SK-N-SH (cell line): ENCODE measurements at regions not wholly inside any gene's neighbourhood (a gene's known extent, or its start where the extent isn't known, plus 50 kb on each side); places are given as distances from the start of the nearest gene placed in this dataset.

Source experiments
- CTCF ChIA-PET: fragments of 300-600, 350-600 bp; formaldehyde crosslinking; extraction: SDS; loops from one replicate; lab custom pipeline; 2021; lab: Yijun Ruan, JAX
- POLR2A ChIA-PET: fragments of 350-600 bp; sonication (Branson Sonifier 250); formaldehyde crosslinking; extraction: SDS; loops from one replicate; lab custom pipeline; 2020; ENCODE audit warnings: antibody characterized with exemption, inconsistent platforms; lab: Yijun Ruan, JAX
- DNase-seq: peaks from one replicate; pipeline ENCODE4 v3.0.0; 2012
- H2AFZ ChIP-seq: fragments of 200-600 bp; sonication (generic); 2 replicates; pipeline ENCODE4 v1.8.1; 2016; ENCODE audit warnings: antibody characterized with exemption, mild to moderate bottlenecking, low read depth
- H3F3A ChIP-seq: fragments of 200-600 bp; sonication (generic); replicated peaks from 2 replicates; pipeline ENCODE3; 2016; ENCODE audit warnings: antibody characterized with exemption, mild to moderate bottlenecking; ENCODE audit not compliant: insufficient read depth
- H3K27ac ChIP-seq, 2 experiments: fragments of 200-500 bp in 1 of 2; fragments of 200-600 bp in 1 of 2; sonication (Bioruptor generic) in 1 of 2; sonication (generic), shearing (Covaris generic) in 1 of 2; 2 replicates each; pipeline versions ENCODE4 v1.5.1 to v1.6.1; 2014 to 2016; ENCODE audit warnings: low read depth in 2 of 2, inconsistent platforms in 1 of 2, low read length in 1 of 2, mild to moderate bottlenecking in 1 of 2, mixed read lengths in 1 of 2
- H3K27me3 ChIP-seq: fragments of 200-600 bp; sonication (generic), shearing (Covaris generic); 2 replicates; pipeline ENCODE4 v1.6.1; 2016; ENCODE audit warnings: mixed run types; ENCODE audit not compliant: insufficient read depth
- H3K36me3 ChIP-seq, 2 experiments: fragments of 200-500 bp in 1 of 2; fragments of 200-600 bp in 1 of 2; sonication (Bioruptor generic) in 1 of 2; sonication (generic) in 1 of 2; replicated peaks in 1 of 2; 2 replicates each; pipeline versions ENCODE3 to v1.5.1; 2014 to 2016; ENCODE audit warnings: low read length in 1 of 2, mild to moderate bottlenecking in 1 of 2; ENCODE audit not compliant: insufficient read depth in 2 of 2, control insufficient read depth in 1 of 2
- H3K4me1 ChIP-seq, 2 experiments: fragments of 200-500 bp in 1 of 2; fragments of 200-600 bp in 1 of 2; sonication (Bioruptor generic) in 1 of 2; sonication (generic), shearing (Covaris generic) in 1 of 2; 2 replicates each; pipeline versions ENCODE4 v1.5.1 to v1.6.1; 2014 to 2016; ENCODE audit warnings: low read depth in 1 of 2, low read length in 1 of 2, mixed run types in 1 of 2; ENCODE audit not compliant: insufficient read depth in 2 of 2, control insufficient read depth in 1 of 2
- H3K4me2 ChIP-seq: fragments of 200-600 bp; sonication (generic), shearing (Covaris generic); 2 replicates; pipeline ENCODE4 v1.6.1; 2017; ENCODE audit warnings: mixed run types
- H3K4me3 ChIP-seq, 2 experiments: fragments of 200-500 bp in 1 of 2; fragments of 200-600 bp in 1 of 2; sonication (Bioruptor generic) in 1 of 2; sonication (generic), shearing (Covaris generic) in 1 of 2; 2 replicates each; pipeline versions ENCODE4 v1.5.1 to v1.8.1; 2014 to 2016; ENCODE audit warnings: low read depth in 2 of 2, inconsistent platforms in 1 of 2, low read length in 1 of 2, mild to moderate bottlenecking in 1 of 2, mixed read lengths in 1 of 2, moderate library complexity in 1 of 2
- H3K79me2 ChIP-seq: fragments of 200-600 bp; sonication (generic); 2 replicates; pipeline ENCODE4 v1.8.1; 2017; ENCODE audit warnings: mild to moderate bottlenecking; ENCODE audit not compliant: insufficient read depth
- H3K9ac ChIP-seq: fragments of 200-600 bp; sonication (generic); 2 replicates; pipeline ENCODE4 v1.6.1; 2017; ENCODE audit warnings: mixed run types
- H3K9me2 ChIP-seq: fragments of 200-600 bp; sonication (generic); 2 replicates; pipeline ENCODE4 v1.6.1; 2017; ENCODE audit warnings: mixed run types
- H3K9me3 ChIP-seq: fragments of 200-600 bp; sonication (generic); 2 replicates; pipeline ENCODE4 v1.6.1; 2017; ENCODE audit warnings: mixed run types, mild to moderate bottlenecking, moderate library complexity
- H4K20me1 ChIP-seq: fragments of 200-600 bp; sonication (generic); 2 replicates; pipeline ENCODE4 v1.6.1; 2017; ENCODE audit warnings: mild to moderate bottlenecking, mixed run types; ENCODE audit not compliant: insufficient read depth
- CHD2 ChIP-seq: fragments of 150-350 bp; IDR thresholded peaks from 2 replicates; pipeline ENCODE4 v1.6.1; 2018; ENCODE audit warnings: low read length; ENCODE audit not compliant: partially characterized antibody
- ELF1 ChIP-seq: IDR thresholded peaks from 2 replicates; pipeline ENCODE4 v1.4.0; 2012
- EP300 ChIP-seq, 2 experiments: IDR thresholded peaks; 2 replicates each; pipeline versions ENCODE4 v1.4.0 to v1.6.1; 2012; ENCODE audit warnings: borderline replicate concordance in 1 of 2, low read depth in 1 of 2, low read length in 1 of 2
- FOSL2 ChIP-seq: IDR thresholded peaks from 2 replicates; pipeline ENCODE4 v1.4.0; 2012; ENCODE audit warnings: low read depth, mild to moderate bottlenecking, moderate library complexity, borderline replicate concordance
- FOXM1 ChIP-seq: IDR thresholded peaks from 2 replicates; pipeline ENCODE4 v1.4.0; 2012; ENCODE audit warnings: low read depth, mild to moderate bottlenecking
- GABPA ChIP-seq: IDR thresholded peaks from 2 replicates; pipeline ENCODE4 v1.4.0; 2012; ENCODE audit warnings: low read depth, mild to moderate bottlenecking
- JUND ChIP-seq: IDR thresholded peaks from 2 replicates; pipeline ENCODE4 v1.4.0; 2012
- MXI1 ChIP-seq: IDR thresholded peaks from 2 replicates; pipeline ENCODE4 v1.6.1; 2012; ENCODE audit warnings: mild to moderate bottlenecking, low read depth, low read length, improper control_type of control experiment
- NRF1 ChIP-seq: IDR thresholded peaks from 2 replicates; pipeline ENCODE4 v1.6.1; 2012; ENCODE audit warnings: low read depth, mild to moderate bottlenecking, low read length
- RXRA ChIP-seq: IDR thresholded peaks from 2 replicates; pipeline ENCODE4 v1.4.0; 2012; ENCODE audit warnings: low read depth, mild to moderate bottlenecking, borderline replicate concordance
- TEAD4 ChIP-seq: IDR thresholded peaks from 2 replicates; pipeline ENCODE4 v1.4.0; 2012; ENCODE audit warnings: mild to moderate bottlenecking, borderline replicate concordance; ENCODE audit not compliant: insufficient read depth
- YY1 ChIP-seq: IDR thresholded peaks from 2 replicates; pipeline ENCODE4 v1.4.0; 2012; ENCODE audit warnings: low read depth, mild to moderate bottlenecking
- WGBS: methylation state at CpG from one replicate; pipeline ENCODE4 v1.1.6; 2017; ENCODE audit warnings: low lambda C conversion rate; 5-methylcytosine and 5-hydroxymethylcytosine counted together
- TF ChIP-seq, protein P1 (sequence below): fragments of 150-350 bp; IDR thresholded peaks from 2 replicates; pipeline ENCODE4 v1.6.1; 2017; ENCODE audit warnings: antibody characterized with exemption, low read length, low read depth, borderline replicate concordance
- TF ChIP-seq, protein P2 (sequence below): IDR thresholded peaks from 2 replicates; pipeline ENCODE4 v1.4.0; 2012; ENCODE audit warnings: low read depth, borderline replicate concordance
- TF ChIP-seq, protein P3 (sequence below): fragments of 200-600 bp; sonication (generic); IDR thresholded peaks from 2 replicates; pipeline ENCODE4 v1.6.1; 2017; ENCODE audit warnings: antibody characterized with exemption, mild to moderate bottlenecking, moderate library complexity
- TF ChIP-seq, protein P4 (sequence below): IDR thresholded peaks from 2 replicates; pipeline ENCODE4; 2012

DNA sequence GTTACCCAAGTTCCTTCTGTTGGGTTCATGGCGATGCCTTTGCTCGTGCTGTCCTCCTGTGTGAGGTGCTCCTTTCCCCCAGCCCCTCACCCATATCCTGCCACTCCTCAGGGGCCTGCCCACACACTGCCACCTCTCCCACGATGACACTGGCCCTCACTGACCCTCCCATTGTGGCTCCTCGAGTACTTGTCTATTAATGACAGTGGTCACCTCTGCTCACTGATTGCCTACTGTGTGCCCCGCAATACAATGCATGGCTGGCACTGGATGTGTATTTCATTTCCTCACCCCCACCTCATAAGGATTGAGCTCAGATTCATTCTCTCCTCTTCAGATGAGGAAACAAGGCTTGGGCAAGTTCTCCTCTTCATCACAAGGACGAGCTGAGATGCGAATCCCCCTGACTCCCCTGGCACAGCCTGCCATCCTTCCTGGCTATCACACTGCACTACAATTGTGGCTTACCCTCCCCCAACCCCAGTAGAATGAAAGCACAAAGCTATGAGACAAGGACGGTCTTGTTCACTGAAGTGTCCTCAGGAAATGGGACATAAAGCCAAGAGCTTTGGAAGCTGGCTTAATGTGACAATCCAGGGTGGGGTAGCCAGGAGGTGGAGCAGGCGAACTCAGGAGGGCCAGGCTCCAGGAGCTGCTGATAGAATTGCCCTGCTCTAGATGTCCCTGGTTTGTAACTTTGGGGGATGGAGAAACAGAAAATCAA lies 93.9 kb upstream of the RAB12 start:
- 26% methylated on average over 9 of the region's 9 CpGs for WGBS
- DNase-seq = no peak
- Histone ChIP-seq H3F3A (no peaks in the 10 kb centered on the region), H3K36me3 (no peaks in the 10 kb centered on the region), H2AFZ (no peak overlapping the region), H4K20me1 (no peaks in the 10 kb centered on the region), H3K27ac (no peak overlapping the region), H3K79me2 (no peaks in the 10 kb centered on the region), H3K9ac (no peak overlapping the region), H3K9me2 (no peaks in the 10 kb centered on the region), H3K4me3 (no peak overlapping the region), H3K9me3 (no peaks in the 10 kb centered on the region), H3K4me1 (no peaks in the 10 kb centered on the region), H3K4me2 (no peak overlapping the region), H3K27me3 (no peaks in the 10 kb centered on the region)
- ChIA-PET CTCF (interaction anchor here (1.1 to 1.6 kb wide), 2 partner anchors 47 to 94 kb away, joined by 3 to 5 read pairs; partner anchors contain the start of gene RAB12), POLR2A (no interaction called here)
- TF ChIP-seq MXI1 = no peak
- TF ChIP-seq, protein P1, sequence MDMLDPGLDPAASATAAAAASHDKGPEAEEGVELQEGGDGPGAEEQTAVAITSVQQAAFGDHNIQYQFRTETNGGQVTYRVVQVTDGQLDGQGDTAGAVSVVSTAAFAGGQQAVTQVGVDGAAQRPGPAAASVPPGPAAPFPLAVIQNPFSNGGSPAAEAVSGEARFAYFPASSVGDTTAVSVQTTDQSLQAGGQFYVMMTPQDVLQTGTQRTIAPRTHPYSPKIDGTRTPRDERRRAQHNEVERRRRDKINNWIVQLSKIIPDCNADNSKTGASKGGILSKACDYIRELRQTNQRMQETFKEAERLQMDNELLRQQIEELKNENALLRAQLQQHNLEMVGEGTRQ = no peak
- TF ChIP-seq, protein P2, sequence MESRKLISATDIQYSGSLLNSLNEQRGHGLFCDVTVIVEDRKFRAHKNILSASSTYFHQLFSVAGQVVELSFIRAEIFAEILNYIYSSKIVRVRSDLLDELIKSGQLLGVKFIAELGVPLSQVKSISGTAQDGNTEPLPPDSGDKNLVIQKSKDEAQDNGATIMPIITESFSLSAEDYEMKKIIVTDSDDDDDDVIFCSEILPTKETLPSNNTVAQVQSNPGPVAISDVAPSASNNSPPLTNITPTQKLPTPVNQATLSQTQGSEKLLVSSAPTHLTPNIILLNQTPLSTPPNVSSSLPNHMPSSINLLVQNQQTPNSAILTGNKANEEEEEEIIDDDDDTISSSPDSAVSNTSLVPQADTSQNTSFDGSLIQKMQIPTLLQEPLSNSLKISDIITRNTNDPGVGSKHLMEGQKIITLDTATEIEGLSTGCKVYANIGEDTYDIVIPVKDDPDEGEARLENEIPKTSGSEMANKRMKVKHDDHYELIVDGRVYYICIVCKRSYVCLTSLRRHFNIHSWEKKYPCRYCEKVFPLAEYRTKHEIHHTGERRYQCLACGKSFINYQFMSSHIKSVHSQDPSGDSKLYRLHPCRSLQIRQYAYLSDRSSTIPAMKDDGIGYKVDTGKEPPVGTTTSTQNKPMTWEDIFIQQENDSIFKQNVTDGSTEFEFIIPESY = no peak

DNA sequence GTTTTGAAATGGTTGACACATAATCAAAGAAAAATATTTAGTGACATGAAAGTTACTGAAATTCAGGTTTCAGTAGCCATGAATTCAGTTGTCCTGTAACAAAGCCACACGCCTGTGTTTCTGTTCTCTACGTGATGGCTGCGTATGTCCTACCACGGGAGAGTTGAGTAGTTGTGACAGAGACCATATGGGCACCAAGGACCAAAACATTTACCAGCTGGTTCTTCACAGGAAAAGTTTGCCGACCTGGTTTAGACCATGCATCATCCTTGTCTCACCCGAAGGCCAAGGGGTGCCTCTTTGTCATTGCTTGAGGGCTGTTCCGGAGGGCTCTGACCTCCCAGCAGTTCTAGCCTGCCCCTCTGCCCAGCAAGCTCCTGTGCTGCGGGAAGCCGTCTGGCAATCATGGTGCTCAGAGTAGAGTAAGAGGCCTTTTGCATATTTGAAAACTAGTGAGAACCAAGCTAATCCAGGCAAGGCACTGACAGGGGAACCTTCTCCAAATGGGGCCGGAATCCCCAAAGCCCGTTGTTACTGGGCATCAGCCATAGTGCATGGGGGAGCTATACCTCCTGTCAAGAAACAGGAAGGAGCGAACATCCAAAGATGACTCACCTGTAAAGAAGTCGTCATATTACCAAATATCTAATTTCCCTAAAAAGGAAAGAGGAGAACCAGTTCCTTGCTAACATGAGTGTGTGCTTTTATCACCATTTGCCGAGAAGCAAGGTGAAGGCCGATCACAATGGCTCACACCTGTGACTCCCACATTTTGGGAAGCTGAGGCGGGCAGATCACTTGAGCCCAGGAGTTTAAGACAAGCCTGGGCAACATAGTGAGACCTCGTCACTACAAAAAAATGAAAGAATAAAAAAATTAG lies 92.6 kb upstream of the RAB12 start:
- H3K79me2 ChIP-seq = no peaks in the 10 kb centered on the region
- CTCF ChIA-PET = interaction anchor here (0.7 to 1.6 kb wide), 4 partner anchors 38 to 774 kb away, joined by 3 to 5 read pairs (median 3); partner anchors contain the start of gene RAB12

More for the DNA sequence above, 92.6 kb upstream of the RAB12 start:
- WGBS = 66% methylated on average over 17 of the region's 17 CpGs
- Histone ChIP-seq H3K36me3 (no peaks in the 10 kb centered on the region), H3K4me3 (no peak overlapping the region), H3K4me2 (no peak overlapping the region), H3K27me3 (no peaks in the 10 kb centered on the region), H3K9ac (no peak overlapping the region), H3K27ac (no peak overlapping the region), H3K9me3 (no peaks in the 10 kb centered on the region), H2AFZ (no peak overlapping the region), H3K9me2 (no peaks in the 10 kb centered on the region), H4K20me1 (no peaks in the 10 kb centered on the region), H3K4me1 (no peaks in the 10 kb centered on the region), H3F3A (no peaks in the 10 kb centered on the region)
- POLR2A ChIA-PET = no interaction called here
- no peak for DNase-seq
- TF ChIP-seq, protein P3, sequence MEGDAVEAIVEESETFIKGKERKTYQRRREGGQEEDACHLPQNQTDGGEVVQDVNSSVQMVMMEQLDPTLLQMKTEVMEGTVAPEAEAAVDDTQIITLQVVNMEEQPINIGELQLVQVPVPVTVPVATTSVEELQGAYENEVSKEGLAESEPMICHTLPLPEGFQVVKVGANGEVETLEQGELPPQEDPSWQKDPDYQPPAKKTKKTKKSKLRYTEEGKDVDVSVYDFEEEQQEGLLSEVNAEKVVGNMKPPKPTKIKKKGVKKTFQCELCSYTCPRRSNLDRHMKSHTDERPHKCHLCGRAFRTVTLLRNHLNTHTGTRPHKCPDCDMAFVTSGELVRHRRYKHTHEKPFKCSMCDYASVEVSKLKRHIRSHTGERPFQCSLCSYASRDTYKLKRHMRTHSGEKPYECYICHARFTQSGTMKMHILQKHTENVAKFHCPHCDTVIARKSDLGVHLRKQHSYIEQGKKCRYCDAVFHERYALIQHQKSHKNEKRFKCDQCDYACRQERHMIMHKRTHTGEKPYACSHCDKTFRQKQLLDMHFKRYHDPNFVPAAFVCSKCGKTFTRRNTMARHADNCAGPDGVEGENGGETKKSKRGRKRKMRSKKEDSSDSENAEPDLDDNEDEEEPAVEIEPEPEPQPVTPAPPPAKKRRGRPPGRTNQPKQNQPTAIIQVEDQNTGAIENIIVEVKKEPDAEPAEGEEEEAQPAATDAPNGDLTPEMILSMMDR = no peak
- no peak for TF ChIP-seq CHD2
- TF ChIP-seq FOSL2 = no peak
- no peak for TF ChIP-seq JUND
- no peak for TF ChIP-seq FOXM1
- TF ChIP-seq ELF1 = no peak
- no peak for TF ChIP-seq RXRA
- no peak for TF ChIP-seq EP300 (IDR thresholded peaks at IDR 0.05; ENCODE audit: borderline replicate concordance in 1 of 2, low read depth in 1 of 2, low read length in 1 of 2)
- TF ChIP-seq MXI1 = no peak
- TF ChIP-seq NRF1 = no peak
- TF ChIP-seq GABPA = no peak
- no peak for TF ChIP-seq TEAD4
- TF ChIP-seq, protein P4, sequence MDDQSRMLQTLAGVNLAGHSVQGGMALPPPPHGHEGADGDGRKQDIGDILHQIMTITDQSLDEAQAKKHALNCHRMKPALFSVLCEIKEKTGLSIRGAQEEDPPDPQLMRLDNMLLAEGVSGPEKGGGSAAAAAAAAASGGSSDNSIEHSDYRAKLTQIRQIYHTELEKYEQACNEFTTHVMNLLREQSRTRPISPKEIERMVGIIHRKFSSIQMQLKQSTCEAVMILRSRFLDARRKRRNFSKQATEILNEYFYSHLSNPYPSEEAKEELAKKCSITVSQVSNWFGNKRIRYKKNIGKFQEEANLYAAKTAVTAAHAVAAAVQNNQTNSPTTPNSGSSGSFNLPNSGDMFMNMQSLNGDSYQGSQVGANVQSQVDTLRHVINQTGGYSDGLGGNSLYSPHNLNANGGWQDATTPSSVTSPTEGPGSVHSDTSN = no peak
- no peak for TF ChIP-seq YY1
